OCI-LY3 (cell line): ENCODE measurements at regions not wholly inside any gene's neighbourhood (a gene's known extent, or its start where the extent isn't known, plus 50 kb on each side); places are given as distances from the start of the nearest gene placed in this dataset.

Experiments
- CTCF ChIP-seq: fragments of 200-600, 300-600 bp; sonication (generic); IDR thresholded peaks from 2 replicates; pipeline ENCODE4 v1.5.1; 2014; ENCODE audit warnings: antibody characterized with exemption, low read length, low read depth
- EZH2phosphoT487 ChIP-seq: fragments of 200-600 bp; shearing (Covaris generic); IDR thresholded peaks from 2 replicates; pipeline ENCODE4 v1.6.1; 2018; ENCODE audit warnings: antibody characterized with exemption, mixed run types, low read depth

- TF ChIP-seq CTCF (no peak), EZH2phosphoT487 (no peak)
Measured at GRCh38 chr15:85282504-85283115, 97.8 kb upstream of the AKAP13 start.
